Suprapubic skin (tissue), 4 donors: ENCODE measurements at regions not wholly inside any gene's neighbourhood (a gene's known extent, or its start where the extent isn't known, plus 50 kb on each side); places are given as distances from the start of the nearest gene placed in this dataset.

Experiments used
- DNase-seq, 2 donors: peaks; one replicate each; pipeline ENCODE4 v3.0.0-alpha.2; 2019; ENCODE audit warnings: low spot score in 2 of 2
- H3K27ac ChIP-seq: fragments of 200-600 bp; sonication (generic); one replicate; pipeline ENCODE4 v1.5.1; 2019
- H3K27me3 ChIP-seq: fragments of 200-600 bp; sonication (generic); one replicate; pipeline ENCODE4 v1.5.1; 2019
- H3K36me3 ChIP-seq: fragments of 200-600 bp; sonication (generic); one replicate; pipeline ENCODE4 v1.5.1; 2019
- H3K4me1 ChIP-seq: fragments of 200-600 bp; sonication (generic); one replicate; pipeline ENCODE4 v1.5.1; 2019
- H3K4me3 ChIP-seq: fragments of 200-600 bp; sonication (generic); one replicate; pipeline ENCODE4 v1.5.1; 2019; ENCODE audit warnings: mild to moderate bottlenecking
- H3K9me3 ChIP-seq: fragments of 200-600 bp; sonication (generic); one replicate; pipeline ENCODE4 v1.5.1; 2019
- CTCF ChIP-seq, 2 donors: fragments of 200-600 bp in 1 of 2; fragments of 450-650 bp in 1 of 2; sonication (generic) in 1 of 2; IDR thresholded peaks; one replicate each; pipeline ENCODE4 v1.5.1; 2016 to 2019; ENCODE audit warnings: antibody characterized with exemption in 2 of 2, mild to moderate bottlenecking in 1 of 2, moderate library complexity in 1 of 2
- EP300 ChIP-seq: sonication (generic); formaldehyde crosslinking; IDR thresholded peaks from one replicate; pipeline ENCODE4 v1.6.1; 2017; ENCODE audit warnings: antibody characterized with exemption
- POLR2A ChIP-seq, 2 donors: fragments of 450-650 bp; IDR thresholded peaks; one replicate each; pipeline ENCODE4 v1.6.1; 2017; ENCODE audit warnings: antibody characterized with exemption in 2 of 2, mild to moderate bottlenecking in 2 of 2, moderate library complexity in 2 of 2
- POLR2AphosphoS5 ChIP-seq, 3 donors: sonication (generic); formaldehyde crosslinking; IDR thresholded peaks; one replicate each; pipeline ENCODE4 v1.6.1; 2017; ENCODE audit warnings: antibody characterized with exemption in 3 of 3
- whole genome bisulfite sequencing: methylation state at CpG from one replicate; pipeline ENCODE4 v1.1.5; 2018; 5-methylcytosine and 5-hydroxymethylcytosine counted together

- Histone ChIP-seq H3K27ac (no peak overlapping the region), H3K27me3 (no peaks in the 10 kb centered on the region), H3K4me3 (no peak overlapping the region), H3K9me3 (no peaks in the 10 kb centered on the region), H3K4me1 (no peaks in the 10 kb centered on the region), H3K36me3 (no peaks in the 10 kb centered on the region)
- DNase-seq: no peak
- no peak for TF ChIP-seq CTCF (IDR thresholded peaks at IDR 0.05)
- no peak for TF ChIP-seq EP300
- TF ChIP-seq POLR2A (IDR thresholded peaks at IDR 0.05): no peak
- TF ChIP-seq POLR2AphosphoS5 (IDR thresholded peaks at IDR 0.05): no peak
These were observed 67.0 kb upstream of the TCF4 start for GRCh38 chr18:55654986-55655385.

GRCh38 chr18:55651236-55651635 is 63.2 kb upstream of the TCF4 start:
- H3K27me3 ChIP-seq: no peaks in the 10 kb centered on the region
- no peaks in the 10 kb centered on the region for H3K4me1 ChIP-seq
- H3K4me3 ChIP-seq: no peak overlapping the region
- TF ChIP-seq EP300: no peak
- TF ChIP-seq CTCF (IDR thresholded peaks at IDR 0.05): no peak
- TF ChIP-seq POLR2A (IDR thresholded peaks at IDR 0.05): no peak
- TF ChIP-seq POLR2AphosphoS5 (IDR thresholded peaks at IDR 0.05): no peak
- H3K27ac ChIP-seq: no peak overlapping the region
- H3K36me3 ChIP-seq: no peaks in the 10 kb centered on the region
- no peaks in the 10 kb centered on the region for H3K9me3 ChIP-seq
- DNase-seq: no peak
- WGBS: 50% methylated on average over 1 of the region's 1 CpG

GRCh38 chr18:55650363-55650870 is 62.4 kb upstream of the TCF4 start:
- no peak for TF ChIP-seq EP300
- no peak for TF ChIP-seq CTCF (IDR thresholded peaks at IDR 0.05)
- no peak for TF ChIP-seq POLR2A (IDR thresholded peaks at IDR 0.05)
- TF ChIP-seq POLR2AphosphoS5 (IDR thresholded peaks at IDR 0.05): no peak
- Histone ChIP-seq H3K36me3 (no peaks in the 10 kb centered on the region), H3K27ac (no peak overlapping the region), H3K27me3 (no peaks in the 10 kb centered on the region), H3K4me1 (no peaks in the 10 kb centered on the region), H3K9me3 (no peaks in the 10 kb centered on the region), H3K4me3 (no peak overlapping the region)
- DNase-seq: no peak
- WGBS: 65% methylated on average over 4 of the region's 4 CpGs

GRCh38 chr18:55647331-55647730 is 59.3 kb upstream of the TCF4 start:
- H3K36me3 ChIP-seq: no peaks in the 10 kb centered on the region
- no peaks in the 10 kb centered on the region for H3K4me1 ChIP-seq
- DNase-seq: no peak
- H3K27me3 ChIP-seq: no peaks in the 10 kb centered on the region
- H3K4me3 ChIP-seq: no peak overlapping the region
- H3K27ac ChIP-seq: no peak overlapping the region
- WGBS: 59% methylated on average over 4 of the region's 4 CpGs
- TF ChIP-seq EP300 (no peak), POLR2AphosphoS5 (IDR thresholded peaks at IDR 0.05) (no peak), CTCF (IDR thresholded peaks at IDR 0.05) (no peak), POLR2A (IDR thresholded peaks at IDR 0.05) (no peak)
- no peaks in the 10 kb centered on the region for H3K9me3 ChIP-seq

- H3K27me3 ChIP-seq: no peaks in the 10 kb centered on the region
- no peak for DNase-seq
- no peaks in the 10 kb centered on the region for H3K4me1 ChIP-seq
- H3K27ac ChIP-seq: no peak overlapping the region
- H3K9me3 ChIP-seq: no peaks in the 10 kb centered on the region
- 46% methylated on average over 2 of the region's 2 CpGs for WGBS
- H3K36me3 ChIP-seq: no peaks in the 10 kb centered on the region
- no peak overlapping the region for H3K4me3 ChIP-seq
- TF ChIP-seq POLR2AphosphoS5 (IDR thresholded peaks at IDR 0.05) (no peak), CTCF (IDR thresholded peaks at IDR 0.05) (no peak), EP300 (no peak), POLR2A (IDR thresholded peaks at IDR 0.05) (no peak)
These were observed 54.2 kb upstream of the TCF4 start for GRCh38 chr18:55642191-55642590.
